Transverse colon (tissue), 3 donors: ENCODE measurements at regions not wholly inside any gene's neighbourhood (a gene's known extent, or its start where the extent isn't known, plus 50 kb on each side); places are given as distances from the start of the nearest gene placed in this dataset.

ENCODE experiments used
- CTCF ChIP-seq, 5 experiments: fragments of 200-600 bp in 3 of 5; fragments of 450-650 bp in 2 of 5; sonication (generic) in 3 of 5; IDR thresholded peaks; 1 replicate in 2 of 5; 2 replicates in 3 of 5; pipeline ENCODE4 v1.5.1; 2016 to 2017; ENCODE audit warnings: antibody characterized with exemption in 5 of 5, inconsistent platforms in 3 of 5, mild to moderate bottlenecking in 2 of 5, moderate library complexity in 1 of 5
- EP300 ChIP-seq: sonication (generic); formaldehyde crosslinking; IDR thresholded peaks from one replicate; pipeline ENCODE4 v1.6.1; 2017; ENCODE audit warnings: antibody characterized with exemption, low read depth

- TF ChIP-seq CTCF (IDR thresholded peaks at IDR 0.05): no peak
- TF ChIP-seq EP300: no peak
Measured at GRCh38 chr1:188117436-188117835, 1288.7 kb downstream of the PLA2G4A start.
